Heart right ventricle (tissue), 16 donors: ENCODE measurements at regions not wholly inside any gene's neighbourhood (a gene's known extent, or its start where the extent isn't known, plus 50 kb on each side); places are given as distances from the start of the nearest gene placed in this dataset.

Experiments used
- ATAC-seq, 8 donors: fragments of 200-7000 bp; cut with Tn5 transposase; one replicate each; pipeline ENCODE4 v1.9.1; 2020; ENCODE audit warnings: mild to moderate bottlenecking in 8 of 8, moderate library complexity in 8 of 8, moderate number of reproducible peaks in 1 of 8
- DNase-seq, 2 donors: peaks; one replicate each; pipeline ENCODE4 v3.0.0-alpha.2; 2020
- H3K27ac ChIP-seq, 10 donors: fragments of 200-600 bp; sonication (generic) in 2 of 10; one replicate each; pipeline versions ENCODE4 v1.5.0 to v1.8.0; 2020 to 2022; ENCODE audit warnings: mild to moderate bottlenecking in 3 of 10
- H3K27me3 ChIP-seq, 7 donors: fragments of 200-600 bp; one replicate each; pipeline ENCODE4 v1.8.0; 2021 to 2022; ENCODE audit warnings: mild to moderate bottlenecking in 2 of 7
- H3K36me3 ChIP-seq, 9 donors: fragments of 200-600 bp; sonication (generic) in 1 of 9; one replicate each; pipeline versions ENCODE4 v1.5.0 to v1.8.0; 2020 to 2022; ENCODE audit warnings: mild to moderate bottlenecking in 2 of 9
- H3K4me1 ChIP-seq, 9 donors: fragments of 200-600 bp; sonication (generic) in 1 of 9; one replicate each; pipeline versions ENCODE4 v1.5.0 to v1.8.0; 2020 to 2022; ENCODE audit warnings: mild to moderate bottlenecking in 4 of 9
- H3K4me3 ChIP-seq, 10 donors: fragments of 200-600 bp; sonication (generic) in 2 of 10; one replicate each; pipeline versions ENCODE4 v1.5.0 to v1.8.0; 2020 to 2022; ENCODE audit warnings: mild to moderate bottlenecking in 7 of 10, moderate library complexity in 2 of 10
- H3K9me3 ChIP-seq, 11 donors: fragments of 200-600 bp in 10 of 11; sonication (generic) in 2 of 11; one replicate each; pipeline versions ENCODE4 v1.5.0 to v1.8.0; 2013 to 2022; ENCODE audit warnings: mild to moderate bottlenecking in 2 of 11, control low read depth in 1 of 11, moderate library complexity in 1 of 11
- WGBS, 2 donors: extraction: QIAGEN DNeasy Blood & Tissue Kit; methylation state at CpG; one replicate each; pipeline ENCODE4 v1.1.7; 2013; ENCODE audit warnings: inconsistent platforms in 1 of 2; 5-methylcytosine and 5-hydroxymethylcytosine counted together
- intact Hi-C, 10 donors: fragments of 100-400 bp; cut with DNase I; formaldehyde crosslinking; loops; one replicate each; pipeline versions ENCODE4 v1.11.1 to v1.14.2; 2022
- TF ChIP-seq, protein P1 (sequence below), 9 donors: fragments of 200-600 bp; sonication (generic) in 2 of 9; IDR thresholded peaks; one replicate each; pipeline versions ENCODE4 v1.5.0 to v1.8.0; 2021 to 2022; ENCODE audit warnings: antibody characterized with exemption in 9 of 9, mild to moderate bottlenecking in 5 of 9, moderate library complexity in 1 of 9
- donor health status: Arrhythmogenic right ventricular cardiomyopathy.
- donor health status: ischemic (EF 13 %, LVEDD 7.1; RV severe dilation, severe dysfunction).
- donor health status: healthy with polysubstance abuse.
- donor health status: DM: no; HTN: yes; CAD: no.
- donor health status: DM: no; HTN: no; CAD: no.
- donor health status: ischemic (EF 25% LVEDD 6.9; RV normal size, moderate dysfunction).
- donor health status: ischemic (EF 25% LVEDD 5.7; RV mildly dilated, moderate dysfunction).
- donor health status: healthy.
- donor health status: DM: yes; HTN: yes; CAD: no.
- donor health status: Ischemic cardiomyopathy.
- donor health status: ischemic (EF 35%, LVEDD 5.7; RV mildly dilated, moderate dysfunction).
- donor health status: nonischemic (EF 11% LVEDD 7.7; RV severe dilation, severe dysfunction).
- donor health status: DM: yes; HTN: yes; CAD: no.
- donor health status: PGD.
- donor health status: ischemic (EF 29% LVEDD 5.4; RV normal size, mild dysfunction).
- donor health status: nonischemic (EF 23%, LVEDD 6.1; RV moderate dilation, normal function).

DNA sequence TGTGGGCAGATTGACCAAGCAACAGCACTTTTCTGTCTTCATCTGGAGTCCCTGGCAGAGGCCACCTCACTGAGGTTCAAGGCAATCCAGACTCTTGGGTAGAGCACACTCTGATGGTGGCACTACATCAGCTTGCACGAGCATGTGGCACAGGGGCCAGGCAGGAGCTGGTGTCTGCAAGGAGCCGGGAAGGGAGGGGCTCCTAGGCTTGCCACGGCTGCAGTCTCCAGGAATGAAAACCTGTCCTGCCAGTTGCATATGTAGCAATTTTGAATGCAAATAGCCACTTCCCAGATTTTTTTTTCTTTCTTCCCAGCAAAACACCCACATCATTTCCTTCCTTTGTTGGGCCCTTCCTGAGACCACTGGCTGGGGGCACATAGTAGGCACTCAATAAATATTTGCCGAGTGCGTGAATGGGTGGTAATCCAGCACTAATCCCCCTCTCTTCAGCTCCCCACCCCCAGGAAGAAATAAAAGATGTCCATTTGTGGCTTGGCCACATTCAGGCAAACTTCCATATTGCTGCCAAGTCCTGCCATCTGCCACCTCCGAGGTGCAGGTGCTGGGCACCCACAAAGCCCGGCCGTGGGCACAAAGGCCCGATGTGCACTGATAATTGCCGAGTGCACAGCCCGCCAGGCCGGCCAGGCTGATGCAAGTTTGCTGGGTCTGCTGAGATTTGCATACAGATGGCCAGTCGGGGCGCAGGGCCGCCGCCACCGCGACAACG is 72.4 kb downstream of the MYCN start:
- Histone ChIP-seq H3K4me1 (peaks cover 0 to 20% (median 8%) of the 10 kb centered on the region in 9 donors), H3K9me3 (no peaks in the 10 kb centered on the region), H3K27ac (no peak overlapping the region), H3K36me3 (no peaks in the 10 kb centered on the region), H3K4me3 (no peak overlapping the region), H3K27me3 (peaks cover 0 to 77% (median 60%) of the 10 kb centered on the region in 7 donors)
- DNase-seq: no peak
- ATAC-seq: no peak
- TF ChIP-seq, protein P1, sequence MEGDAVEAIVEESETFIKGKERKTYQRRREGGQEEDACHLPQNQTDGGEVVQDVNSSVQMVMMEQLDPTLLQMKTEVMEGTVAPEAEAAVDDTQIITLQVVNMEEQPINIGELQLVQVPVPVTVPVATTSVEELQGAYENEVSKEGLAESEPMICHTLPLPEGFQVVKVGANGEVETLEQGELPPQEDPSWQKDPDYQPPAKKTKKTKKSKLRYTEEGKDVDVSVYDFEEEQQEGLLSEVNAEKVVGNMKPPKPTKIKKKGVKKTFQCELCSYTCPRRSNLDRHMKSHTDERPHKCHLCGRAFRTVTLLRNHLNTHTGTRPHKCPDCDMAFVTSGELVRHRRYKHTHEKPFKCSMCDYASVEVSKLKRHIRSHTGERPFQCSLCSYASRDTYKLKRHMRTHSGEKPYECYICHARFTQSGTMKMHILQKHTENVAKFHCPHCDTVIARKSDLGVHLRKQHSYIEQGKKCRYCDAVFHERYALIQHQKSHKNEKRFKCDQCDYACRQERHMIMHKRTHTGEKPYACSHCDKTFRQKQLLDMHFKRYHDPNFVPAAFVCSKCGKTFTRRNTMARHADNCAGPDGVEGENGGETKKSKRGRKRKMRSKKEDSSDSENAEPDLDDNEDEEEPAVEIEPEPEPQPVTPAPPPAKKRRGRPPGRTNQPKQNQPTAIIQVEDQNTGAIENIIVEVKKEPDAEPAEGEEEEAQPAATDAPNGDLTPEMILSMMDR (IDR thresholded peaks at IDR 0.05): no peak
- intact Hi-C loops: no loop called here
- 31 to 34% methylated on average over 19 of the region's 19 CpGs for WGBS, 2 donors

DNA sequence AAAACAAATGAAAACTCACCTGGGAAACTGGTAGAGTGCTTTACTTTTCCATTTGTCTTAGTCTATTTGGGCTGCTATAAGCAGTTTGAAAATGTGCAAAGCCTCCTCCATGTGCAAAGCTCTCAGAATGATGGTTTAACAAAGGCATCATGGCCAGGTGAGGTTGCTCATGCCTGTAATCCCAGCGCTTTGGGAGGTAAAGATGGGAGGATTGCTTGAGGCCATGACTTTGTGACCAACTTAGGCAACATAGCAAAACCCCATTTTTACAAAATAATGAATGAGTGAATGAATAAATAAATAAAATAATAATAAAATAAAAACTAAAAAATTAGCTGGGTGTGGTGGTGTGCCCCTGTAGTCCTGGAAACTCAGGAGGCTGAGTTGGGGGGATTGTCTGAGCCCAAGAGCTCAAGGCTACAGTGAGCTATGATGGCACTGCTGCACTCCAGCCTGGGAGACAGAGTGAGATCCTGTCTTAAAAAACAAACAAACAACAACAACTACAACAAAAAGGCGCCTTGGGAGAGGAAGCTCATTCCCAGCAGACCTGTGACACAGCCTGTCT is 71.8 kb downstream of the MYCN start:
- no peak for ATAC-seq
- TF ChIP-seq, protein P1 (IDR thresholded peaks at IDR 0.05): no peak
- 84 to 92% methylated on average over 2 of the region's 2 CpGs for WGBS, 2 donors
- Histone ChIP-seq H3K4me3 (no peak overlapping the region), H3K9me3 (no peaks in the 10 kb centered on the region), H3K27me3 (peaks cover 0 to 71% (median 63%) of the 10 kb centered on the region in 7 donors), H3K27ac (no peak overlapping the region), H3K36me3 (no peaks in the 10 kb centered on the region), H3K4me1 (peaks cover 0 to 20% (median 8%) of the 10 kb centered on the region in 9 donors)
- intact Hi-C loops: no loop called here
- DNase-seq: no peak

DNA sequence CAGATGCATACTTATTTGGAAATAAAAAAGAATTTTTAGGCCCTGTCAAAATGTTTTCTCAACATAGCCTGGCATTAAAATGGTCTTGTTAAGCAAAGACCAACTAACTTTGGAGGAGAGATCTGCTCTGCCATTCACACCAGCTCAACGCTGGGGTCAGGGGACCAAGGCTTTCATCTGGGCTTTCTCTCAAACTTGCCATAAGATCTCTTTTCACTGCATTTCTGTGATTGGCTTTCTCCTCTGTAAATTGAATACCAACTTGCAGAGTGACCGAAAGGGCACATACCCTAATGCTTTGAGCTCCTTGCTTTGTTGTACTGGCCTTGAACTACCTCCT is 71.2 kb downstream of the MYCN start:
- peaks cover 0 to 20% (median 8%) of the 10 kb centered on the region in 9 donors for H3K4me1 ChIP-seq
- 95 to 100% methylated on average over 2 of the region's 2 CpGs for WGBS, 2 donors
- no peak overlapping the region for H3K4me3 ChIP-seq
- H3K9me3 ChIP-seq: no peaks in the 10 kb centered on the region
- DNase-seq: no peak
- TF ChIP-seq, protein P1 (IDR thresholded peaks at IDR 0.05): no peak
- peaks cover 0 to 70% (median 63%) of the 10 kb centered on the region in 7 donors for H3K27me3 ChIP-seq
- H3K36me3 ChIP-seq: no peaks in the 10 kb centered on the region
- intact Hi-C loops: no loop called here
- H3K27ac ChIP-seq: no peak overlapping the region
- ATAC-seq: no peak

DNA sequence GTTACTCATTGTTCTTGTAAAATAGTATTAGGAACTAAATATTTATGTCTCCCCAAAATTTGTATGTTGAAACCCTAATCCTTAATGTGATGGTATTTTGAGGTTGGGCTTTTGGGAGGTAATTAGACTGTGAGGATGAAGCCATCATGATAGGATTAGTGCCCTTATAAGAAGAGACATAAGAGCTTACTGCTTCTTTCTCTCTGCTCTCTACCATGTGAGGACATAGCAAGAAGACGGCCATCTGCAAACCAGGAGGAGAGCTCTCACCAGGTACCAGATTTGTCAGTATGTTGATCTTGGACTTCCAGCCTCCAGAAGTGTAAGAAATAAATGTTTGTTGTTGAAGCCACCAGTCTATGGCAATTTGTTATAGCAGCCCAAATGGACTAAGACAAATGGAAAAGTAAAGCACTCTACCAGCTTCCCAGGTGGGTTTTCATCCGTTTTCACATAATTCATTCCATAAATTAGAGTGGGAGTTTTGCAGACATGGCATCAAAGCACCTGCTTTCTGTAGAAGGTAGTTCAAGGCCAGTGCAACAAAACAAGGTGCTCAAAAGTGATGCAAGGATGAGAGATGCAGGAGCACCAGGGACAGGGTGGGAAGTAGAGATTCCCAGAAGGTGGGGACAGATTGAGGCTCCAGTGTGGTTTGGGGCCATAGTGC is 70.7 kb downstream of the MYCN start:
- Histone ChIP-seq H3K4me3 (no peak overlapping the region), H3K27me3 (peaks cover 0 to 70% (median 60%) of the 10 kb centered on the region in 7 donors), H3K27ac (no peak overlapping the region), H3K4me1 (peaks cover 0 to 20% (median 8%) of the 10 kb centered on the region in 9 donors), H3K36me3 (no peaks in the 10 kb centered on the region), H3K9me3 (no peaks in the 10 kb centered on the region)
- 84 to 91% methylated on average over 2 of the region's 2 CpGs for WGBS, 2 donors
- no peak for ATAC-seq
- TF ChIP-seq, protein P1 (IDR thresholded peaks at IDR 0.05): no peak
- no peak for DNase-seq
- intact Hi-C loops: no loop called here
